GM18858 (cell line): ENCODE measurements at regions not wholly inside any gene's neighbourhood (a gene's known extent, or its start where the extent isn't known, plus 50 kb on each side); places are given as distances from the start of the nearest gene placed in this dataset.
"Not testable (repeated sequence)": the region's sequence is repeated elsewhere in the genome, so short reads cannot be mapped to it uniquely, and the experiment has no call there.

Experiments used
- ATAC-seq: cut with Tn5 transposase; IDR thresholded peaks from one replicate; pipeline ENCODE4 v1.9.1; 2021; ENCODE audit not compliant: unreplicated experiment

DNA sequence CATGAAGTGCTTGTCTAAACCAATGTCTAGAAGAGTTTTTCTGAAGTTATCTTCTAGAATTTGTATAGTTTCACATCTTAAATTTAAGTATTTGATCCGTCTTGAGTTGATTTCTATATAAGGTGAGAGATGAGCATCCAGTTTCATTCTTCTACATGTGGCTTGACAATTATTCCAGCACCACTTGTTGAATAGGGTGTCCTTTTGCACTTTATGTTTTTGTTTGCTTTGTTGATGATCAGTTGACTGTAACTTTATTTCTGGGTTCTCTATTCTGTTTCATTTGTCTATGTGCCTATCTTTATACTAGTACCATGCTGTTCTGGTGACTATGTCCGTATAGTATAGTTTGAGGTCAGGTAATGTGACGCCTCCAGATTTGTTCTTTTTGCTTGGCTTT is 426.6 kb upstream of the CHRM2 start:
- ATAC-seq = no peak

DNA sequence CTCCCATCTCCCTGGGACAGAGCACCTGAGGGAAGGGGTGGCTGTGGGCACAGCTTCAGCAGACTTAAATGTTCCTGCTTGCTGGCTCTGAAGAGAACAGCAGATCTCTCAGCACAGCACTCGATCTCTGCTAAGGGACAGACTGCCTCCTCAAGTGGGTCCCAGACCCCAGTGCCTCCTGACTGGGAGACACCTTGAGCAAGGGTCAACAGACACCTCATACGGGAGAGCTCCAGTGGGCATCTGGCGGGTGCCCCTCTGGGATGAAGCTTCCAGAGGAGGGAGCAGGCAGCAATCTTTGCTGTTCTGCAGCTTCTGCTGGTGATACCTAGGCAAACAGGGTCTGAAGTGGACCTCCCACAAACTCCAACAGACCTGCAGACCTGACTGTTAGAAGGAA is 436.7 kb upstream of the CHRM2 start:
- not testable (repeated sequence) for ATAC-seq

GRCh38 chr7:136424058-136424457 is 444.4 kb upstream of the CHRM2 start:
- no peak for ATAC-seq

DNA sequence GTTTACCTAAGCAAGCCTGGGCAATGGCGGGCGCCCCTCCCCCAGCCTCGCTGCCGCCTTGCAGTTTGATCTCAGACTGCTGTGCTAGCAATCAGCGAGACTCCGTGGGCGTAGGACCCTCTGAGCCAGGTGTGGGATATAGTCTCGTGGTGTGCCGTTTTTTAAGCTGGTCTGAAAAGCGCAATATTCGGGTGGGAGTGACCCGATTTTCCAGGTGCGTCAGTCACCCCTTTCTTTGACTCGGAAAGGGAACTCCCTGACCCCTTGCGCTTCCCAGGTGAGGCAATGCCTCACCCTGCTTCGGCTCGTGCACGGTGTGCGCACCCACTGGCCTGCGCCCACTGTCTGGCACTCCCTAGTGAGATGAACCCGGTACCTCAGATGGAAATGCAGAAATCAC is 442.6 kb upstream of the MTPN start:
- ATAC-seq = not testable (repeated sequence)

- ATAC-seq = no peak
Observed at GRCh38 chr7:136412952-136413351, 435.8 kb upstream of the MTPN start.

GRCh38 chr7:136405931-136406777 is 429.0 kb upstream of the MTPN start:
- ATAC-seq = peak; percentile 93

DNA sequence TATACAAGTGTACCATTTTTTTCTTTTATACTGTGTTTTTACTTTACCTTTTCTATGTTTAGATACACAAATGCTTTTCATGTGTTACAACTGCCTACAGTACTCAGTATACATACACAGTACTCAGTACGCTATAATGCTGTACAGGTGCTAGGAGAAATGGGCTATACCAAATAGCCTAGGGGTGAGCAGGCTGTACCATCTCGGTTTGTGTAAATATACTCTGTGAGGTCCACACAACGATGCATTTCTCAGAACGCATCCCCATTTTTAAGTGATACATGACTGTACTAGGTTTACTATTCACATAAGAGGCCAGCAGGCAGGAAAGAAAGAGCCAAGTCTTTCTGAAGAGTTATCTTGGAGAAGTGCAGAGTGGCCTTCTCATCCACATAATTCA is 426.4 kb upstream of the MTPN start:
- no peak for ATAC-seq

DNA sequence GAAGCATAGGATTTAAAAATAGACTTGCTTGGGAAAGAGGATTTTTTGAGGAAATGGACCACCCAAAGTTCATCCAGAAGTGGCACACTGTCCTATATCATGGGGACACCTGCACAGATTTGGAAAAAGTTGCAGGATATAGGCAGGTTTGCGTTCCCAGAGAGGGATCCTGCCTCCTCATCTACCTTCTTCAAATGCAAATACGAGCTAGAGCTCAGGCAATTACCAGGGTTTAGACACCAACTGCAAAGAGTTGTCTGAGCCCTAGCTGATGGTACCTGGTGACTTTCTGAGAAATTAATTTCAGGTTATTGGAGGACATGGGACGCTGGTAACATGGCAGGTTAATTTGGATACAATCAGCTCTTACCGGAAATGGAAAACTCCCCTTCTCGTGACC is 423.7 kb upstream of the MTPN start:
- no peak for ATAC-seq

- ATAC-seq = no peak
Observed at GRCh38 chr7:136399385-136399784, 422.2 kb upstream of the MTPN start.

- no peak for ATAC-seq
Observed at GRCh38 chr7:136392856-136393255, 415.7 kb upstream of the MTPN start.

DNA sequence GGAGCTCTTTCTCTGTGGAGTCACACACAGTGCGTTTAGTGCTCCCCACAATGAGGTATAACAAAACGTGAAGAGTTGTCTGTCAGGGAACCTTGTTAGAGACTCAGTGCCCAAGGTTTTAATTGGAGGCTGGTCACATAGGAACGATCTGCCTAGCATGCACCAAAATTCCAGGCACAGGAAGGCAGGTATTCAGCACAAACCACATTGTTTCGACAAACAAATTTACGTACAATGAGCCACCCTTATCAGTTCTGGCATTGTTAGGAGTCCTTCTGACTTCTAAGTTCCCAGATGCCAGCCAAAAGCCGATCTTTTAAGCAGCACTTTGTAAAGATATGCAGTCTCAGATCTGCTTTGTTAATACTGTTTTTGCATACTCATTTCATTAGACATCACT is 414.2 kb upstream of the MTPN start:
- no peak for ATAC-seq

DNA sequence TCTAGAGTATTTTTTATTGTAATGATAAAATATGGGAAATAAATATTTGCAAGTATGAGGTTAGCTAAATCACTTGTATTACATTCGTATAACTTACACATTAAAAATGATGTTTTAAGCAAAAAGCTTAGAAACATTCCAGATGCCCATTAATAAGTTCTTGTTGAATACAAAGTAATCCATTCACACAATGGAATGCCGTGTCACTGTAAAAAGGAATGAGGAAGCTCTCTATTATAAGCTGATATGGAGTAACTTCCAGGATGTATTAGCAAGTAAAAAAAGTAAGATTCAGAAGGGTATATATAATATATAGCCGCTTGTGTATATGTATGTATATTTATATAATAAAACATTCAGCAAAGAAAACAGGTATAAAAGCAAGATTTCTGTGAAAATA is 412.8 kb upstream of the MTPN start:
- no peak for ATAC-seq

GRCh38 chr7:136386876-136387275 is 409.7 kb upstream of the MTPN start:
- no peak for ATAC-seq

DNA sequence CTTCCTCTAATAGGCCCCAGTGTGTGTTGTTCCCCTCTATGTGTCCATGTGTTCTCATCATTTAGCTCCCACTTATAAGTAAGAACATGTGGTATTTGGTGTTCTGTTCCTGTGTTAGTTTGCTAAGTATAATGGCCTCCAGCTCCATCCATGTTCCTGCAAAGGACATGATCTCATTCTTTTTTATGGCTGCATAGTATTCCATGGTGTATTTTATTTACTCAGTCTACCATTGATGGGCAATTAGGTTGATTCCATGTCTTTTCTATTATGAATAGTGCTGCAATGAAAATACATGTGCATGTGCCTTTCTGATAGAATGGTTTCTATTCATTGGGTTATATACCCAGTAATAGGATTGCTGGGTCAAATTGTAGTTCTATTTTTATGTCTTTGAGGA is 394.2 kb upstream of the MTPN start:
- not testable (repeated sequence) for ATAC-seq

DNA sequence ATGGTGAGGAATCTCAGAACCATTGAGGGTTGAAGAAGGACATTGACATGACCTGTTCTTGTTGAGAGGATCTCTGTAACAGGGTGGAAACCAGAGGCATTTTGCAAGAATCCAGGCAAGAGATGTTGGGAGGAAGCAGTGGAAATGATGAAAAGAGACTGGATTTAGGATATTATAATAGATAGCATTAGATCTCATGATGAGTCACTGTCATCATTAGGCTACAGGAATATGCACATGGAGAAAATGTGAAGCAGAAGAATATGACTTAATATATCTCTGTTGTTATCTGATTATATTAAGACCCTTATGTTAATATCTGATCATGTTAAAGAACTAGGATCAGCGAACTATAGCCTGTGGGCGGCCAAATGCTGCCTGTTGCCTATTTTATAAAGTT is 393.0 kb upstream of the MTPN start:
- no peak for ATAC-seq

GRCh38 chr7:136369225-136369624 is 392.1 kb upstream of the MTPN start:
- ATAC-seq = no peak

GRCh38 chr7:136359333-136359903 is 382.3 kb upstream of the MTPN start:
- ATAC-seq = peak; percentile 98

GRCh38 chr7:136353287-136353686 is 376.1 kb upstream of the MTPN start:
- ATAC-seq = peak; percentile 53

DNA sequence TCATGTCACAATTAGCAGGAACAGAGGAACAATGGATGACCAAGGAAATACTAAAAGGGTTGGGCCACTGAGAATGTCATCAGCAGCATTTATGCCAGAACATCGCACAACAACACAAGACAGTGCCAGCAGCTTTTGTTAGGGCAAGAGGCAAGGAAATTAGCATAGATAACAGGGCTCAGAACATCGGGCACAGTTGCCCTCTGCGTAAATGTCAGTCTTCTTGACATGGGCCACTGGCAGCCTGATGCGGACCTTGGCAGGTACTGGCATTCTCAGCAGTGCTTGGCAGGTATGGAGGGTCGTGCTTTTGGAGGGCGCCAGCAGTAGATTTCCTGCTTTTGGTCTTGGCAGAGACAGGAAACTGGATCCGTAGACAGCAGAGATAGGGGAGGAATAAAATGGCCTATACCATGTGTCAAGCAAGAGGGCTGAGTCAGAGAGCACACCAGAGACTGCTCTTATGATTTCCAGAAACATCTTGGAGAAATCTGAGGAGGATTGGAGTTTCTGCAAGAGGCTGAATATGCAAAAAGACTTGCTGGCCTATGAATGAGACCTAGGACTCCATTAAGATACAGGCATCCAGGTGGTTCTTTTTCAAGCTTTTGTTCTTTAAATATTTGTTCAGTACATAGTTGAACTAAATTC is 371.5 kb upstream of the MTPN start:
- no peak for ATAC-seq

DNA sequence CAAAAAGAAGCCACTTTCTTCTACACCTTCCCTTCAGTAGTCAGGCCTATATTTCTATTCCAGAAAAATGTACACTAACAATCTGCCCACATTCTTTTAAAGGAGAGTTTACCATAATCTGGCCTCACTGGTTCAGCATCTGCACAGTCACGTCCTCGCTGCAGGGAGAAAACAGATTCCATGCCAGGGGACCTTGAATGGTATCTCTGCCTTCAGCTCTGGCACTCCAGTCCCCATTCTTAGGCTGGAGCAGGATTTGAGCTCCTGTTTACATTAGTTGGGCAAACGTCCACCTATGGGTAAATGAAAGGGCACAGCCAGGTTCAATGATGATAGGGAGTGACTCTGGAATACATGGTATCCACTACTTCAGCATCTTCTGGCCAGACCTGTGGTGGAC is 371.0 kb upstream of the MTPN start:
- ATAC-seq = no peak

GRCh38 chr7:136347488-136347887 is 370.3 kb upstream of the MTPN start:
- no peak for ATAC-seq

GRCh38 chr7:136342251-136342650 is 365.1 kb upstream of the MTPN start:
- no peak for ATAC-seq
